SJCRH30 (cell line): ENCODE measurements at regions not wholly inside any gene's neighbourhood (a gene's known extent, or its start where the extent isn't known, plus 50 kb on each side); places are given as distances from the start of the nearest gene placed in this dataset.
A peak's percentile ranks its signal among the peaks of the same experiment; 100 is the strongest.

ENCODE experiments used
- DNase-seq, 2 experiments: peaks; one replicate each; pipeline ENCODE4 v3.0.0-alpha.2; 2015 to 2020
- H3K27ac ChIP-seq: fragments of 250-450 bp; sonication (Bioruptor Pico); 2 replicates; pipeline ENCODE4 v1.5.1; 2020; ENCODE audit warnings: mild to moderate bottlenecking, moderate library complexity
- H3K27me3 ChIP-seq: fragments of 250-450 bp; sonication (Bioruptor Pico); 2 replicates; pipeline ENCODE4 v1.5.1; 2020; ENCODE audit warnings: mild to moderate bottlenecking, moderate library complexity
- H3K36me3 ChIP-seq: fragments of 250-450 bp; sonication (Bioruptor Pico); 2 replicates; pipeline ENCODE4 v1.5.1; 2020; ENCODE audit warnings: mild to moderate bottlenecking, moderate library complexity
- H3K4me1 ChIP-seq: fragments of 250-450 bp; sonication (Bioruptor Pico); 2 replicates; pipeline ENCODE4 v1.5.1; 2020; ENCODE audit warnings: mild to moderate bottlenecking, moderate library complexity
- H3K4me3 ChIP-seq: fragments of 250-450 bp; sonication (Bioruptor Pico); 2 replicates; pipeline ENCODE4 v1.5.1; 2020; ENCODE audit warnings: mild to moderate bottlenecking, moderate library complexity
- H3K9me3 ChIP-seq: fragments of 250-450 bp; sonication (Bioruptor Pico); replicated peaks from 2 replicates; pipeline ENCODE4 v1.5.1; 2020; ENCODE audit warnings: mild to moderate bottlenecking, moderate library complexity

GRCh38 chr11:92881940-92882450 is 87.5 kb upstream of the MTNR1B start:
- Histone ChIP-seq H3K9me3 (no peaks in the 10 kb centered on the region), H3K4me1 (peaks cover 6% of the 10 kb centered on the region), H3K27ac (no peak overlapping the region), H3K27me3 (no peaks in the 10 kb centered on the region), H3K4me3 (no peak overlapping the region), H3K36me3 (no peaks in the 10 kb centered on the region)
- no peak for DNase-seq

GRCh38 chr11:92882828-92883611 is 86.4 kb upstream of the MTNR1B start:
- no peak for DNase-seq
- Histone ChIP-seq H3K9me3 (no peaks in the 10 kb centered on the region), H3K4me3 (no peak overlapping the region), H3K27ac (no peak overlapping the region), H3K4me1 (peaks cover 6% of the 10 kb centered on the region), H3K36me3 (no peaks in the 10 kb centered on the region), H3K27me3 (no peaks in the 10 kb centered on the region)

- no peak overlapping the region for H3K27ac ChIP-seq
- no peak overlapping the region for H3K4me3 ChIP-seq
- no peaks in the 10 kb centered on the region for H3K36me3 ChIP-seq
- peaks cover 1% of the 10 kb centered on the region for H3K4me1 ChIP-seq
- no peaks in the 10 kb centered on the region for H3K27me3 ChIP-seq
- no peaks in the 10 kb centered on the region for H3K9me3 ChIP-seq
- no peak for DNase-seq
Measured at GRCh38 chr11:92885600-92885999, 83.9 kb upstream of the MTNR1B start.

GRCh38 chr11:92886243-92886905 is 83.1 kb upstream of the MTNR1B start:
- H3K9me3 ChIP-seq, result no peaks in the 10 kb centered on the region
- H3K27me3 ChIP-seq, result no peaks in the 10 kb centered on the region
- peak; percentile 40 to 70 for DNase-seq
- no peak overlapping the region for H3K27ac ChIP-seq
- no peak overlapping the region for H3K4me3 ChIP-seq
- no peaks in the 10 kb centered on the region for H3K4me1 ChIP-seq
- no peaks in the 10 kb centered on the region for H3K36me3 ChIP-seq

DNA sequence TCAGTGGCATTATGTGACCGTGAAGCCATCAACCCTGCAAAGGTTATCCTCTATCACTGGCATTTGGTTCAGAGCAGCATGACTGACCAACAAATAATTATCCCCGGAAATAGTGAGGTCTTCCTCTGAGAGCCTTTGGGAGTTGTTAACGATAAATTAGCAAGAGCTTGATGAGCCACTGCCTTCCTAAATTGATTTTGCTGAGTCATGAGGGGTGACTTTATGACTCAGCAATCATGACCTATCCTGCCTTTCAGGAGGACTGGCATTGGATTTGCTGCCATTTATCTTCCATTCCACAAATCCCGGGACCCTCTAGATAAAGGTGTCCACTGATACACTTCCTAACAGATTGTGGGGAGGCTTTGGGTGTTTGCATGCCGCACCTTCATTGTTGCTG is 80.8 kb upstream of the MTNR1B start:
- DNase-seq, result no peak
- H3K4me1 ChIP-seq, result no peaks in the 10 kb centered on the region
- no peak overlapping the region for H3K4me3 ChIP-seq
- no peaks in the 10 kb centered on the region for H3K9me3 ChIP-seq
- no peak overlapping the region for H3K27ac ChIP-seq
- H3K36me3 ChIP-seq, result no peaks in the 10 kb centered on the region
- no peaks in the 10 kb centered on the region for H3K27me3 ChIP-seq

DNA sequence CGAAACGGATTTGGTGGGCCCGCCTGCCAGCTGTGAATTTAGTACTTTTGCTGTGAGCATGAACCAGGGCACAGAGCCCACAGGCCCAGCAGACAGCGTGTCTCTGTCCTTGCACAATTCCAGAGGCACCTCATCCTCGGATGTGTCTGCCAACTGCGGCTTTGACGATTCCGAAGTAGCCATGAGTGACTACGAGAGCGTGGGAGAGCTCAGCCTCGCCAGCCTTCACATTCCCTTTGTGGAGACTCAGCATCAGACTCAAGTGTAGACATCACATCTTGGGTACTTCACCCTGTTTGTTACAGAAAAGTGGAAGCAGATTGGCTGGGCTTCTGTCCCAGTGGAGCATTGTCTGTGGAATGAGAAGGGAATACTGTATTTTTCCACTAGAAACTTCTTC is 78.6 kb upstream of the MTNR1B start:
- no peak for DNase-seq
- H3K4me1 ChIP-seq, result no peaks in the 10 kb centered on the region
- H3K36me3 ChIP-seq, result no peaks in the 10 kb centered on the region
- H3K9me3 ChIP-seq, result no peaks in the 10 kb centered on the region
- no peaks in the 10 kb centered on the region for H3K27me3 ChIP-seq
- no peak overlapping the region for H3K4me3 ChIP-seq
- H3K27ac ChIP-seq, result no peak overlapping the region

GRCh38 chr11:92892802-92893684 is 76.4 kb upstream of the MTNR1B start:
- H3K27me3 ChIP-seq, result no peaks in the 10 kb centered on the region
- H3K4me1 ChIP-seq, result no peaks in the 10 kb centered on the region
- no peak overlapping the region for H3K4me3 ChIP-seq
- H3K36me3 ChIP-seq, result no peaks in the 10 kb centered on the region
- H3K9me3 ChIP-seq, result no peaks in the 10 kb centered on the region
- DNase-seq, result no peak
- no peak overlapping the region for H3K27ac ChIP-seq

DNA sequence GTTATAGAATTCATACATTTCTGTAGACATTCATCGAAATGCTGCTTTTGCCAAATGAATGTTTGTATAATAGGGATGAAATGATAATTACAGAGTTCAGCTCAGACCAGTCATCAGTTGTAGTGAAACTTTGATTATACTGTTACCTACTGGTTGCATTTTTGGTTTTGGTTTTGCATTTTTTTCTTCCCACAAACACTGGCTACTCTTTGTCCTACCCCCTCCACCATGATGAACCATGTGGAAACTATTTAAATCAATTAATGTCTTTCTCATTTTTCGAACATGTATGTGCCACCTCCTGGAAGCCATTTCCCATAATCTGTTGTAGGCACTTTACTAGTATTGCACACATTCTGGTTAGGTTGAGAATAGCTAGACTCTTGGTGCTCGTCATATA is 75.3 kb upstream of the MTNR1B start:
- no peak overlapping the region for H3K27ac ChIP-seq
- no peaks in the 10 kb centered on the region for H3K27me3 ChIP-seq
- no peaks in the 10 kb centered on the region for H3K9me3 ChIP-seq
- no peaks in the 10 kb centered on the region for H3K4me1 ChIP-seq
- no peaks in the 10 kb centered on the region for H3K36me3 ChIP-seq
- DNase-seq, result no peak
- H3K4me3 ChIP-seq, result no peak overlapping the region

GRCh38 chr11:92897487-92897886 is 72.0 kb upstream of the MTNR1B start:
- no peaks in the 10 kb centered on the region for H3K27me3 ChIP-seq
- H3K36me3 ChIP-seq, result no peaks in the 10 kb centered on the region
- no peak overlapping the region for H3K27ac ChIP-seq
- no peaks in the 10 kb centered on the region for H3K4me1 ChIP-seq
- H3K9me3 ChIP-seq, result no peaks in the 10 kb centered on the region
- no peak overlapping the region for H3K4me3 ChIP-seq
- no peak for DNase-seq

GRCh38 chr11:92902417-92902816 is 67.0 kb upstream of the MTNR1B start:
- Histone ChIP-seq H3K27ac (no peak overlapping the region), H3K36me3 (no peaks in the 10 kb centered on the region), H3K27me3 (no peaks in the 10 kb centered on the region), H3K4me1 (no peaks in the 10 kb centered on the region), H3K9me3 (no peaks in the 10 kb centered on the region), H3K4me3 (no peak overlapping the region)
- DNase-seq, result no peak

- Histone ChIP-seq H3K27ac (no peak overlapping the region), H3K4me1 (no peaks in the 10 kb centered on the region), H3K36me3 (no peaks in the 10 kb centered on the region), H3K27me3 (no peaks in the 10 kb centered on the region), H3K4me3 (no peak overlapping the region), H3K9me3 (no peaks in the 10 kb centered on the region)
- DNase-seq, result no peak
Measured at GRCh38 chr11:92907671-92908070, 61.8 kb upstream of the MTNR1B start.

- Histone ChIP-seq H3K4me3 (no peak overlapping the region), H3K4me1 (no peaks in the 10 kb centered on the region), H3K9me3 (no peaks in the 10 kb centered on the region), H3K36me3 (no peaks in the 10 kb centered on the region), H3K27me3 (no peaks in the 10 kb centered on the region), H3K27ac (no peak overlapping the region)
- no peak for DNase-seq
Measured at GRCh38 chr11:92909214-92909613, 60.2 kb upstream of the MTNR1B start.

GRCh38 chr11:92911478-92911877 is 58.0 kb upstream of the MTNR1B start:
- Histone ChIP-seq H3K4me3 (no peak overlapping the region), H3K9me3 (no peaks in the 10 kb centered on the region), H3K27me3 (no peaks in the 10 kb centered on the region), H3K4me1 (no peaks in the 10 kb centered on the region), H3K27ac (no peak overlapping the region), H3K36me3 (no peaks in the 10 kb centered on the region)
- DNase-seq, result no peak

- Histone ChIP-seq H3K27ac (no peak overlapping the region), H3K4me3 (no peak overlapping the region), H3K36me3 (no peaks in the 10 kb centered on the region), H3K4me1 (no peaks in the 10 kb centered on the region), H3K27me3 (no peaks in the 10 kb centered on the region), H3K9me3 (no peaks in the 10 kb centered on the region)
- DNase-seq, result no peak
Measured at GRCh38 chr11:92915551-92915950, 53.9 kb upstream of the MTNR1B start.

DNA sequence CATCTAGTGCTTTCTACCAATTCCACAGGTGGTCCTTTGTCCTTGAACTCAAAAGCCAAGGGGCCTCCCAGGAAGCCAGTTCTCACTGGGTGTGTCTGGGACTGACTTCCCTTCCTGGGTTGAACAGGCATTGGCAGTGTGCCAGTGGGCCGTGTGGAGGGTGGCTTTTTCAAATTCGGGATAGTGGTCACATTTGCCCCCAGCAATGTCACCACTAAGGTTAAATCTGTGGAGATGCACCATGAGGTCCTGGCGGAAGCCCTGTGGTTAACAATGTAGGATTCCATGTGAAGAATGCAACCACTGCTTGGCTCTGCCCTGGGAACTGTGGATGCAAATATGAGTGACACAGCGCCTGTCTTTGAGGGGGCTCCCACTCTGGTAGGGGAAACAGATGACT is 53.2 kb upstream of the MTNR1B start:
- H3K4me1 ChIP-seq, result no peaks in the 10 kb centered on the region
- H3K27ac ChIP-seq, result no peak overlapping the region
- peak; percentile 7 to 17 for DNase-seq
- no peak overlapping the region for H3K4me3 ChIP-seq
- no peaks in the 10 kb centered on the region for H3K36me3 ChIP-seq
- H3K27me3 ChIP-seq, result no peaks in the 10 kb centered on the region
- H3K9me3 ChIP-seq, result no peaks in the 10 kb centered on the region
